ENCODE measurements at regions not wholly inside any gene's neighbourhood (a gene's known extent, or its start where the extent isn't known, plus 50 kb on each side); places are given as distances from the start of the nearest gene placed in this dataset.

DNA sequence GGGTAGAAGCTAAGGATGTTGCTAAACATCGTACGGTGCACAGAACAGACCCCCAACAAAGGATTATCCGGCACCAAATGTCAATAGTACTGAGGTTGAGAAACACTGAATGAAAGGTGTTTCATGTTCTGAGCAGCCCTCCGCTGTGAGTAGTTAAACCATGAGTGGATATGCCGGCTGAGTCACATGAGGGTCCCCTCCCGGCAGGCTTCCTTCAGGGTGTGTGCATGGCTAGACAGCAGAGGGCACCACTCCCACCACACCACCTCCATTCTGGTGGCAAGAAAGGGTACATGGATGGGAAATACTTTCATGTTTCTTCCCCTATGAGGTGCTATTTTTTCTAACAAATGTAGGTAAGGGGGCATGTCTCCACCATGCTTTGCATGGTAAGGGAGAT is 128.3 kb upstream of the SEMA6D start (continued):
- TF ChIP-seq RNF2 (IDR thresholded peaks at IDR 0.05; ENCODE audit: borderline replicate concordance, low read depth, low read length, missing control alignments, poor library complexity, severe bottlenecking) (no peak), NRF1 (IDR thresholded peaks at IDR 0.05; ENCODE audit: low read depth, low read length) (no peak)

Measured in H1 (cell line).